ENCODE measurements at regions not wholly inside any gene's neighbourhood (a gene's known extent, or its start where the extent isn't known, plus 50 kb on each side); places are given as distances from the start of the nearest gene placed in this dataset.

- H3K36me3 ChIP-seq (ENCODE audit: control insufficient read depth, insufficient read depth, low read length) = no peaks in the 10 kb centered on the region
- no peaks in the 10 kb centered on the region for H3K4me1 ChIP-seq (ENCODE audit: control insufficient read depth, insufficient read depth, low read length)
- DNase-seq = no peak
- no peaks in the 10 kb centered on the region for H3K9me3 ChIP-seq (ENCODE audit: control insufficient read depth, low read depth, low read length)
- no peak overlapping the region for H3K27ac ChIP-seq (ENCODE audit: low read length)
- no peaks in the 10 kb centered on the region for H3K27me3 ChIP-seq (ENCODE audit: control insufficient read depth, insufficient read depth, low read length)
- 100% methylated on average over 1 of the region's 3 CpGs for WGBS (ENCODE audit: insufficient coverage, low lambda C conversion rate)
- no peak overlapping the region for H3K4me3 ChIP-seq (ENCODE audit: low read length)
Measured at GRCh38 chr12:22788913-22789312, 163.9 kb downstream of the ETNK1 start.

DNA sequence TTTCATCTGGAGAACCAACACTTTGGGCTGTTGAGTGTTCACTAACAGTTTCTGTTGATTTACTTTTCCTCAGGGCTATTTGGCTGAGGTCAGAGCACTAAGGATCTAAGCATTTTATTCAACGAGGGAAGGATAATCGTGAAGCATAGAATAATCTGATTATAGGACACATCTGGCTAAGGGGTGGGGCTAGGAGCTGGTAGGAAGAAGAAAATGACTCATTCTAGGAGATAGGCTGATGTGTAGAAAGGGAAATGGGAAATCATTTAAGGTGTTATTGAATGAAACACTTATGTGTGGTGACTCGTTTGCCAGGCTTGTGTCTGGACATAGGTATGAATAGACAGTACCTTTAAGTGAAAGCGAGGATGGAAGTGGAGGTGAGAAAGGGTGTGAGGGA lies 167.2 kb downstream of the ETNK1 start:
- Histone ChIP-seq H3K4me1 (ENCODE audit: control insufficient read depth, insufficient read depth, low read length) (no peaks in the 10 kb centered on the region), H3K27me3 (ENCODE audit: control insufficient read depth, insufficient read depth, low read length) (no peaks in the 10 kb centered on the region), H3K27ac (ENCODE audit: low read length) (no peak overlapping the region), H3K4me3 (ENCODE audit: low read length) (no peak overlapping the region), H3K9me3 (ENCODE audit: control insufficient read depth, low read depth, low read length) (no peaks in the 10 kb centered on the region), H3K36me3 (ENCODE audit: control insufficient read depth, insufficient read depth, low read length) (no peaks in the 10 kb centered on the region)
- no peak for DNase-seq
- 80% methylated on average over 2 of the region's 4 CpGs for WGBS (ENCODE audit: insufficient coverage, low lambda C conversion rate)

- H3K36me3 ChIP-seq (ENCODE audit: control insufficient read depth, insufficient read depth, low read length) = no peaks in the 10 kb centered on the region
- DNase-seq = no peak
- no peaks in the 10 kb centered on the region for H3K27me3 ChIP-seq (ENCODE audit: control insufficient read depth, insufficient read depth, low read length)
- no peaks in the 10 kb centered on the region for H3K9me3 ChIP-seq (ENCODE audit: control insufficient read depth, low read depth, low read length)
- no peak overlapping the region for H3K27ac ChIP-seq (ENCODE audit: low read length)
- no peak overlapping the region for H3K4me3 ChIP-seq (ENCODE audit: low read length)
- WGBS (ENCODE audit: insufficient coverage, low lambda C conversion rate) = no CpG with 5 or more reads among the region's 1 CpG
- H3K4me1 ChIP-seq (ENCODE audit: control insufficient read depth, insufficient read depth, low read length) = no peaks in the 10 kb centered on the region
Measured at GRCh38 chr12:22794017-22794416, 169.0 kb downstream of the ETNK1 start.

DNA sequence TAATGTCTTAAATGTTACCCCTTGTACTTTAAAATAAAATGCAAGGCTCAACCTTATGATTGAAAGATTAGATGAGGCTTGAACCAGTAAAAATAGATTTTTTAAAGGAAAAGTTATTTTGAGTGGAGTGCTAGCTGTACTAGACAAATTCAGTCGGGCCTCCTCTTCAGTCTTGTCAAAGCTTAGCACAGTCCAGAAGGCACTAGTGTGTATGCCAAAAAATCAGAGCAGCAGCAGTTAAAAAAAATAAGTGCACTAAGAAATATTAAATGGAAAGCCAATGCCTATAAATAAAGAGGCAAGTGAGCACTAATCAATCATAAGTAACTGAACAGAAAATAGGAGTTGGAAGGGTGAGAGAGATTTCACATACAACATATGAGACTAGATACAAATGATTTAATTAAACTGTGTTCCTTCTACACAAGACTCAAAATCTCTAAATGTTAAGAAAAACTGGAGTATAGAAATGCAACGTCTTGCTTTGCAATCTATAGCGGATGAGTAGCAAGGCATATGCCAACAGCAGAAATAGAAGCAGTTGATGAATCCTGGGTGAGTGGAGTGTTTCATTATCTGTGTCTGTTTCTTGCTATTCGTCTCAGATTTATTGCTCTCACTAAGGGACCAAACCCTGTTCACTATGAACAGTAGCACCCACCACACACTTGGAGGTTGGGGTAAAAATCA lies 172.1 kb downstream of the ETNK1 start:
- no peak for DNase-seq
- H3K4me1 ChIP-seq (ENCODE audit: control insufficient read depth, insufficient read depth, low read length) = no peaks in the 10 kb centered on the region
- no peaks in the 10 kb centered on the region for H3K9me3 ChIP-seq (ENCODE audit: control insufficient read depth, low read depth, low read length)
- WGBS (ENCODE audit: insufficient coverage, low lambda C conversion rate) = 20% methylated on average over 1 of the region's 4 CpGs
- H3K36me3 ChIP-seq (ENCODE audit: control insufficient read depth, insufficient read depth, low read length) = no peaks in the 10 kb centered on the region
- no peaks in the 10 kb centered on the region for H3K27me3 ChIP-seq (ENCODE audit: control insufficient read depth, insufficient read depth, low read length)
- no peak overlapping the region for H3K4me3 ChIP-seq (ENCODE audit: low read length)
- H3K27ac ChIP-seq (ENCODE audit: low read length) = no peak overlapping the region

GRCh38 chr12:22797701-22798100 lies 172.7 kb downstream of the ETNK1 start:
- Histone ChIP-seq H3K27me3 (ENCODE audit: control insufficient read depth, insufficient read depth, low read length) (no peaks in the 10 kb centered on the region), H3K36me3 (ENCODE audit: control insufficient read depth, insufficient read depth, low read length) (no peaks in the 10 kb centered on the region), H3K9me3 (ENCODE audit: control insufficient read depth, low read depth, low read length) (no peaks in the 10 kb centered on the region), H3K4me3 (ENCODE audit: low read length) (no peak overlapping the region), H3K4me1 (ENCODE audit: control insufficient read depth, insufficient read depth, low read length) (no peaks in the 10 kb centered on the region), H3K27ac (ENCODE audit: low read length) (no peak overlapping the region)
- 57% methylated on average over 1 of the region's 2 CpGs for WGBS (ENCODE audit: insufficient coverage, low lambda C conversion rate)
- DNase-seq = no peak

DNA sequence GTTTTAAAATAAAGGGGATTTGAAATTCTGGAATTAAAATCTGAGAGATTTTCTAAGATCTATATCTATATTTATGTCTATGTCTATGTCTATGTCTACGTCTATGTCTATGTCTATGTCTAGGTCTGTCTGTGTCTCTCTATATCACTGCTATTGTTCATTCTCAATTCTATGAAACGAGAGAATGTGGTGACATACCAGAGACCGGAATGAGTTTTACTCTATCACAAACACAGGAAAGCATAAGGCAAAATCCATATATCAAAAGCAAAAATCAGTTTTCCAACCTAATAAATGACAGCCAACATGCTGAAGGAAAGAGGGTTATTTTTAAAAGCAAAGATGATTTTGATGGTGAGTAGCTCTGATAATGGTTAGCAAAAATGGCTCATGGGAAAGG lies 173.1 kb downstream of the ETNK1 start:
- no peaks in the 10 kb centered on the region for H3K4me1 ChIP-seq (ENCODE audit: control insufficient read depth, insufficient read depth, low read length)
- no peak overlapping the region for H3K4me3 ChIP-seq (ENCODE audit: low read length)
- no peaks in the 10 kb centered on the region for H3K9me3 ChIP-seq (ENCODE audit: control insufficient read depth, low read depth, low read length)
- no peaks in the 10 kb centered on the region for H3K36me3 ChIP-seq (ENCODE audit: control insufficient read depth, insufficient read depth, low read length)
- WGBS (ENCODE audit: insufficient coverage, low lambda C conversion rate) = no CpG with 5 or more reads among the region's 3 CpGs
- DNase-seq = no peak
- H3K27ac ChIP-seq (ENCODE audit: low read length) = no peak overlapping the region
- no peaks in the 10 kb centered on the region for H3K27me3 ChIP-seq (ENCODE audit: control insufficient read depth, insufficient read depth, low read length)

DNA sequence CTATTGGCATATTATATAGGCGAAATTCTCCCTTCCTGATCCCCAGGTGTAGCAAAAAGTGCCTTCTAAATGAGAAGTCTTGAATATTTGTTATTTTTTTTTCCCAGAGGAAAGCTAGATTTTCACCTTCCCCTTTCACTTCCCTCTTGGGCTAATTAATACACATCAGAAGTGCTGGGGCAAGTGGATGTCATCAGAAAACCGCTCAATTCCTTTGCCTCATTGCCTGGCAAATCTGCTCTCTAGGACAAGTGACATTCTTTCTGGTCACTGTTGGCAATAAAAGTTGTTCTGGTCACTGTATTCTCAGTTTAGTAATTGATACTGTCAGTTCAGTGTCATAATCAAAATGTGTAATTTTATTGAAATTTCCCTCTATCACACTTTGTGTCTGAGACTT lies 174.5 kb downstream of the ETNK1 start:
- no peaks in the 10 kb centered on the region for H3K27me3 ChIP-seq (ENCODE audit: control insufficient read depth, insufficient read depth, low read length)
- H3K36me3 ChIP-seq (ENCODE audit: control insufficient read depth, insufficient read depth, low read length) = no peaks in the 10 kb centered on the region
- H3K27ac ChIP-seq (ENCODE audit: low read length) = no peak overlapping the region
- WGBS (ENCODE audit: insufficient coverage, low lambda C conversion rate) = no CpG with 5 or more reads among the region's 2 CpGs
- DNase-seq = no peak
- no peaks in the 10 kb centered on the region for H3K4me1 ChIP-seq (ENCODE audit: control insufficient read depth, insufficient read depth, low read length)
- H3K4me3 ChIP-seq (ENCODE audit: low read length) = no peak overlapping the region
- H3K9me3 ChIP-seq (ENCODE audit: control insufficient read depth, low read depth, low read length) = no peaks in the 10 kb centered on the region

- Histone ChIP-seq H3K4me1 (ENCODE audit: control insufficient read depth, insufficient read depth, low read length) (no peaks in the 10 kb centered on the region), H3K27me3 (ENCODE audit: control insufficient read depth, insufficient read depth, low read length) (no peaks in the 10 kb centered on the region)
- 93% methylated on average over 2 of the region's 2 CpGs for WGBS (ENCODE audit: insufficient coverage, low lambda C conversion rate)
Measured at GRCh38 chr12:22800332-22800731, 175.4 kb downstream of the ETNK1 start.

DNA sequence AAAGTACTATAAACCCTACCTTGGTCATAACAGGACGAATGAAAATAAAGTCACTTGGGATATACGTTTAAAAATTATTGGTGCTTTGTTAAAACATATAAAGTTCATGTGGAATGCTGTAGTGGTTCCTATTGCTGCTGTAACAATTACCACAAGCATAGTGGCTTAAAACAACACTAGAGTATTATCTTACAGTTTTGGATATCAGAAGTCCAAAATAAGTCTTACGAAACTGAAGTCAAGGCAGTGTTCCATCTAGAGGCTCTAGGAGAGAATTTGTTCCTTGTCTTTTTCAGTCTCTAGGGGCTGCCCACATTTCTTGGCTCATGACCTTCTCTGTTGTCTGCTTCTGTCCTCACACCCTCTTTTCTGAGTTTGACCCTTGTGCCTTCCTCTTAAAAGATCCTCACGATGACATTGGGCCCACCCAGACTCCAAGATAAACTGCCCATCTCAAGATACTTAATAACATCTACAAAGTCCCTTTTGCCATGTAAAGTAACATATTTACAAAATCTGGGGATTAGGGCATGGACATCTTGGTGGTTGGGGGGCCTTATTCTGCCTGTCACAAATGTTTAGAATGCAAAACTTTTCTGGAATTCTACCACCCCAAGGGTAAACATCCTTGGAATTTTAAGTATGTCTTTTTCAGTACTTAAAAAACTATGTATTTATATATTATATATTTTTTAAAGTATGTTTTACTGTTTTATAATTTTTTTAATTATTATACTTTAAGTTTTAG lies 178.1 kb downstream of the ETNK1 start:
- WGBS (ENCODE audit: insufficient coverage, low lambda C conversion rate) = 100% methylated on average over 3 of the region's 4 CpGs
- Histone ChIP-seq H3K27me3 (ENCODE audit: control insufficient read depth, insufficient read depth, low read length) (no peaks in the 10 kb centered on the region), H3K4me1 (ENCODE audit: control insufficient read depth, insufficient read depth, low read length) (no peaks in the 10 kb centered on the region), H3K4me3 (ENCODE audit: low read length) (no peak overlapping the region), H3K9me3 (ENCODE audit: control insufficient read depth, low read depth, low read length) (no peaks in the 10 kb centered on the region), H3K27ac (ENCODE audit: low read length) (no peak overlapping the region), H3K36me3 (ENCODE audit: control insufficient read depth, insufficient read depth, low read length) (no peaks in the 10 kb centered on the region)
- no peak for DNase-seq

More at GRCh38 chr12:22800332-22800731, 175.4 kb downstream of the ETNK1 start:
- Histone ChIP-seq H3K9me3 (ENCODE audit: control insufficient read depth, low read depth, low read length) (no peaks in the 10 kb centered on the region), H3K36me3 (ENCODE audit: control insufficient read depth, insufficient read depth, low read length) (no peaks in the 10 kb centered on the region), H3K27ac (ENCODE audit: low read length) (no peak overlapping the region), H3K4me3 (ENCODE audit: low read length) (no peak overlapping the region)
- DNase-seq = no peak

DNA sequence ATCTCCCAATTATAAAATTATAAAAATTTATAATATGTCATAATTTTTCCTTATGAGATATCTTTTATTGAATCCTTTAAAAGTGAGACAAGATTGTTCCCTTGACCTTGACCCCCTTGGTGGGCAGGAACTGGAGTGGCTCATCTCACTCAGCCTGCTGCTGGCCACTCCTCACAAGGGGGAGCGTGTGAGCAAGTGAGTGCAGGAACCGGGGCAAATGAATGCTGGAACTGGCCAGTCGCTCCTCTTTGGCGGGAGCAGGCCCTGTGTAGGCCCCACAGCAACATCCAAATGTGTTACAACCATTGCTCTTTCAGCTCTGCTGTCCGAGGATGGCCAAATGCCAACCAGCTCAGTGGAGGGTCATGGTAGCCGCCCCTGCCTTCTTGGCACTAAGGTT lies 178.8 kb downstream of the ETNK1 start:
- H3K4me3 ChIP-seq (ENCODE audit: low read length) = no peak overlapping the region
- no CpG with 5 or more reads among the region's 6 CpGs for WGBS (ENCODE audit: insufficient coverage, low lambda C conversion rate)
- H3K27ac ChIP-seq (ENCODE audit: low read length) = no peak overlapping the region

GRCh38 chr12:22808860-22809259 lies 183.9 kb downstream of the ETNK1 start:
- WGBS (ENCODE audit: insufficient coverage, low lambda C conversion rate) = 90% methylated on average over 2 of the region's 2 CpGs
- H3K9me3 ChIP-seq (ENCODE audit: control insufficient read depth, low read depth, low read length) = no peaks in the 10 kb centered on the region
- H3K27ac ChIP-seq (ENCODE audit: low read length) = no peak overlapping the region
- no peak overlapping the region for H3K4me3 ChIP-seq (ENCODE audit: low read length)
- DNase-seq = no peak
- H3K4me1 ChIP-seq (ENCODE audit: control insufficient read depth, insufficient read depth, low read length) = no peaks in the 10 kb centered on the region
- H3K36me3 ChIP-seq (ENCODE audit: control insufficient read depth, insufficient read depth, low read length) = no peaks in the 10 kb centered on the region
- no peaks in the 10 kb centered on the region for H3K27me3 ChIP-seq (ENCODE audit: control insufficient read depth, insufficient read depth, low read length)

More for the DNA sequence above, 178.8 kb downstream of the ETNK1 start:
- H3K27me3 ChIP-seq (ENCODE audit: control insufficient read depth, insufficient read depth, low read length) = no peaks in the 10 kb centered on the region
- no peaks in the 10 kb centered on the region for H3K4me1 ChIP-seq (ENCODE audit: control insufficient read depth, insufficient read depth, low read length)
- no peak for DNase-seq
- no peaks in the 10 kb centered on the region for H3K9me3 ChIP-seq (ENCODE audit: control insufficient read depth, low read depth, low read length)
- no peaks in the 10 kb centered on the region for H3K36me3 ChIP-seq (ENCODE audit: control insufficient read depth, insufficient read depth, low read length)
